Endothelial cell of umbilical vein (primary cell): ENCODE measurements at regions not wholly inside any gene's neighbourhood (a gene's known extent, or its start where the extent isn't known, plus 50 kb on each side); places are given as distances from the start of the nearest gene placed in this dataset.

Source experiments
- CTCF ChIP-seq, 2 donors: IDR thresholded peaks; 1 replicate in 1 of 2; 2 replicates in 1 of 2; pipeline ENCODE4 v1.5.1; 2011; ENCODE audit warnings: low read length in 2 of 2, mild to moderate bottlenecking in 2 of 2, moderate library complexity in 2 of 2, control low read depth in 1 of 2, inconsistent platforms in 1 of 2, low read depth in 1 of 2; ENCODE audit not compliant: insufficient read depth in 1 of 2; ENCODE audit errors: extremely low read depth in 1 of 2
- EZH2 ChIP-seq: IDR thresholded peaks from 2 replicates; pipeline ENCODE4 v1.6.1; 2012; ENCODE audit warnings: borderline replicate concordance, low read depth, mild to moderate bottlenecking, moderate library complexity, low read length, inconsistent platforms; ENCODE audit not compliant: severe bottlenecking
- MAX ChIP-seq: IDR thresholded peaks from 2 replicates; pipeline ENCODE4 v1.6.1; 2011; ENCODE audit not compliant: insufficient read depth, insufficient read length
- POLR2A ChIP-seq: IDR thresholded peaks from 2 replicates; pipeline ENCODE4 v1.6.1; 2012; ENCODE audit warnings: low read depth, mild to moderate bottlenecking, control low read depth, low read length
- POLR2AphosphoS5 ChIP-seq: IDR thresholded peaks from 2 replicates; pipeline ENCODE4 v1.6.1; 2012; ENCODE audit warnings: low read depth, mild to moderate bottlenecking, control low read depth, low read length, moderate library complexity; ENCODE audit not compliant: insufficient read depth

- TF ChIP-seq CTCF (IDR thresholded peaks at IDR 0.05; ENCODE audit: extremely low read depth in 1 of 2, insufficient read depth in 1 of 2, low read depth in 1 of 2, low read length in 2 of 2) (no peak), MAX (no peak), POLR2A (no peak), POLR2AphosphoS5 (no peak), EZH2 (no peak)
Observed at GRCh38 chr3:74075241-74075640, 450.5 kb upstream of the PDZRN3 start.
